HS-5 (cell line): ENCODE measurements at regions not wholly inside any gene's neighbourhood (a gene's known extent, or its start where the extent isn't known, plus 50 kb on each side); places are given as distances from the start of the nearest gene placed in this dataset.

Experiments
- DNase-seq: peaks from one replicate; pipeline ENCODE4 v3.0.0-alpha.2; 2012; ENCODE audit warnings: low read depth

DNA sequence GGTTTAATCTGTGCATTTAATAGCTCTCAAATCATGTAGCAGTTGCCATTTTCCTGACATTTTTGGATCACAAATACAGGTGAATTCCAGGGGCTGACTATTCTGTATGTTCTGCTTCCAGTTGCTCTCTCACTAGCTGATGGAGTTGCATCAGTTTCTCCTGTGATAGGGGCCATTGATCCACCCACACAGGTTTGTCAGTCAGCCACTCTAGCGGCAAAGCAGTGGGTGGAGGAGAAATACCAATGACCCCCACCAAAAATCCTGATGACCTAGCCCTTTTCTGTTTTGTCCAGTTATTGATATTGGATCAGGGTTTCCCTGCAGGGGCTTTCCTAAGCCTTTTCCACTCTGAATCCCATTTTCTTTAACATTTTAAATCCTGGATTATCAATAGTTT lies 72.3 kb upstream of the BTN3A2 start:
- DNase-seq: no peak

DNA sequence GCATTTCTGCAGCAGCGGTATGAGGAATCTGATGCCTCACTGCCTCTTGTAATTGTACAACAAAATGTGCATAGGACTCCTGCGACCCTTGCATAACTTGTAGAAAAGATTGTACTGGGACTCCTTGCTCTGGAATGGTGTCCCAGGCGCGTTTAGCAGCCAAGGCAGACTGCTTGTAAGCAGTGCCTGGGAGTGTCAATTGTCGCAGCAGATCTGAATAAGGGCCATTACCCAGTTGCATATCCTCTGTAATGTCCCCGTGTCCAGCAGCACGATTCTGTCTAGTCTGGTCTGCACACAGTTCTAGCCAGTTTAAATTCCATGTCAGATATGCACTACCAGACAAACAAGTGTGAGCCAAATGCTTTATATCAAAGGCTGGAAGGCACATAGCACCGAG lies 70.7 kb upstream of the BTN3A2 start:
- DNase-seq: no peak

DNA sequence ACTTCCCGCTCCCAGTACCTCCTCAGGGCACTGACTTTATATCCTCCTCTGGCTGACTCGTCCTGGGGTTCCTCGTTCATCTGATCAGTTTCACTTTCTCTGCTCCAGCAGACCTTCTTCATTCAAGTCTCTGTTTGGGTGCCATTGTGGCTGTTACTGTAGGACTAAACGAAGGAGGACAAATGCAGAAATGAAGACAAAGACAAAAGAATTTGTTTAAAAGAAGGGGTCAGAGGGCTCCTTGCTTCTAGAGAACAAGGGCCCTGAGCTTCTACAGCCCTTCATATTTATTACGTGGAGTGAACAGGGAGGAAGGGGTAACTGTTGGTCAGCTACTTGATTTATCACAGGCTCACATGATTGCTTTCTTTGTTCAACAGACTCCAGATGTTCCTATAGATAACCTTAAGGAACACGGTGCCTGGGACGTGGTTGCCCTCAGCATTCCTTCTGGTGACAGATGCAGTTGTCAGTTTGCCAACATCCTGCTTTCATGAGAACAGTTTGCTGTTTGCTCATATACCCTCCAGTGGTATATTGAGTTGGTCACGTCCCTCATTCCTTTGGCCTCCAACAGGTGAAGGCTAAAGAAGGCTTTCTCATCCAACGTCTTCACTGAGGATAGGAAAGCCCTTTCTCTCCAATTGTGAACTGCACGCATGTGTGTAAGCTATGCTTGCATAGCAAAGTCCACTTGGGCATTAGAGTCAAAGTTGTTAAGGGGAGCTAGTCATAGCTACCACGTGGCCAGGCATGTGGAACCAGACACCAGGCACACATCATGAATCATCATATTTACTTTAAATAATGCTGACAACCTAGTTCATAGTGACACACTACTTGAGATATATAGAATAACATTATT lies 69.1 kb upstream of the BTN3A2 start:
- peak; percentile 83 for DNase-seq

DNA sequence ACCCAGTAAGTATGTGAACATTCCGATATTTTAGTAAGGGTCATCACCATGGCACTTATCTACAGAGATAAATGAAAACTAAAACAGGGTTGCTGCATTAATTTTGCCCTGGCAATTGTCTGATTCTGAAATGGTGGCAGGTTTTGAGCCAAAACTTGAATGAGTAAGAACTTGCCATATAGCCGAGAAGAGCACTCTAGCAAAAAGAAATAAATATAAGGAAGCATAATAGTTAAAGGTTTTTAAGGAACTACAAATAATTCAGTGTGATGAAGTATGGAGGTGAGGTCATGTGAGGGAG lies 68.5 kb upstream of the BTN3A2 start:
- DNase-seq: no peak

DNA sequence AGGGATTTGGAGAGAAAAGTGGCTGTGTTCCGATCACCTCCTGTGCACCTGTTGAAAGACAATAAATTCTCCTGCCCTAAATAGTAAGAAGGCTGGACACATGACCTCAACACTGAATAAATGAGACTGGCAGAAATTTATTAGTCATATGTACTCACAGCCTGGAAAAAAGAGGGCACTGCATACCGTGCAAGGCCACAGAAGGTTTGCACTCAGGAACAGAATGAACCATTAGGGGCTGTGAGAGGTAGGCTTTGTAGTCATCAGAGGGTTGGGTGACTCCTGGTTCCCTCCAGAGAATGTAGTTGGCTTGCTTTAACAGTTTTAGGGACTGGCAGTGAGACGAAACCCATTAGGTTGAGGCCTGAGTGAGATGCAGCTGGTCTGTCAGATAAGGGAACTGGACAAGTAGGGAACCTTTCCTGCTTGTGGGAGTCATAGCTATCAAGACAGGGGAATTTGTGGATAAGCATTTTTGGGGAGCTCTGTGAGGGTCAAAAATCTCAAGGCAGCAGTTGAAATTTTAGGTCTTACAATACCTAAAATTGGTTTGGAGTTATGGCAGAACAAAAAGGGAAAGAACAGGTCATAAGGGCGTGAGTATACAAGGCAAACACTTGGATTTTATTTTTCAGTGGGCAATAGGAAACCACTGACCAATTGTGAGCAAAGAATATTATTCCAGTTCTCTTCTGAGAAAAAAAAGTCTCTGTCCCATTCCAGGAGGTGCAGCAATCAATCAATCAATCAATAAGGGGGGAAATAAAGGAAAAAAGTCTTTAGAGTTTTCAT lies 67.9 kb upstream of the BTN3A2 start:
- no peak for DNase-seq

DNA sequence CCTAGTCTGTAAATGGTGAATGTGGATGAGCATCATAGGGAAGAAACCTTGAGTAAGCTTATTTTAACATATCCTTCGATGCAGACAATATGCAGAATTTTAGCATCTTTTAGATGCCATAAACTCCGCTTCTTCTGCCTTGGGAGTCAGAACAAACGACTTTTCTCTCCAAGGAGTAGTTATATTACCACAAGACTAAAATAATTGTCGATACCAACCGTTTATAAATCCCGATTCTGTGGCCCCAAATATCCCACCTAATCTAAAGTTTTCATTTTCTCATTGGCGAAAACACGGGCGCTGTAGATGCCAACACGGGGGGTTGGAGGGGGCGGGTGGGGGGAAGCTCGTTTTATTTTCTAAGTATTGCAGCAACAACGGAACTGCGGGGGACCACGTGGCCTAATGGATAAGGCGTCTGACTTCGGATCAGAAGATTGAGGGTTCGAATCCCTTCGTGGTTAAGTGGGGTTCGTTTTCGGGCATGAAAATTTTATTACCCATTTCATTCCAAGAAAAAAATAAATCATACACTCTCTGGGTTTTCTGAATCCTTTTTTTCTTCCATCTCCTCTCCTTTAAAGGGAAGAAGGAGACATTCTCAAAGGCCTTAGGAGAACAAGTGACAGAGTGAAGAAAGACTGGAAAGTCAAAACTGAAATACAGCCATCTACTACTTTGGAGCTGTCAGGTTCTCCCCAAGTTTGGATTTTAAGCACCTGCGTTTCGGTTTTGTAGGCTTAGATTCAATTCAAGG lies 65.5 kb upstream of the BTN3A2 start:
- DNase-seq: no peak

DNA sequence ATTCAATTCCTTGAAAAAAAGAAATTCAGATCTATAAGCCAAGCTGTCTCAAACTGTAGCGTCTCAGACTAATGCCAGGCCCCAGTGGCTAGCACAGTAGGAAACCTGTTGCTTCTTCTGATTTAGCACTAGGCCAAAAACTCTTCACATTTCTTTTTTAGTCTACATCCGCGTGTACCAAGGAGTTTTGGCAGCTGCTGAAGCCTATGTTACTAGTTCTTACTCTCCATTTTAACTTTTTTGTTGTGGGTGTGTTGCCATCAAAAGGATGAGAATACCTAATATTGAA lies 65.0 kb upstream of the BTN3A2 start:
- DNase-seq: no peak

DNA sequence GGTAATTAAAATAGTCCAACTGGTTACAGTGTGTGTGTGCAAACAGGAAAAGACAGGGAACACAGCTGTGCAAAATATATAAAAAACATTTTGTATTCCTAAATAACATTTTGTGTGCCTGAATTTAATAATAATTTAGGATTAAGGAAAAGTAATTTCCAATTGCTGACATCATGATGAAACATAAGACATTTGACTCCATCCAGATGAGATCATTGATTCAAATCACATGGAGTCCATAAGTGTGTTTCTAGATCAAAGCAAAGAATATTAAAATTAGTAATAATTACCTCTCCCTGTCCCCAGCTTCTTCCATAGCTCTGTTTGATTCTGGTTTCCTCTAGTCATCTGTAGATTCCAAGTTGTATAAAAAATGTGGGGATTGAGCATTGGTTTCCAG lies 64.6 kb upstream of the BTN3A2 start:
- no peak for DNase-seq

DNA sequence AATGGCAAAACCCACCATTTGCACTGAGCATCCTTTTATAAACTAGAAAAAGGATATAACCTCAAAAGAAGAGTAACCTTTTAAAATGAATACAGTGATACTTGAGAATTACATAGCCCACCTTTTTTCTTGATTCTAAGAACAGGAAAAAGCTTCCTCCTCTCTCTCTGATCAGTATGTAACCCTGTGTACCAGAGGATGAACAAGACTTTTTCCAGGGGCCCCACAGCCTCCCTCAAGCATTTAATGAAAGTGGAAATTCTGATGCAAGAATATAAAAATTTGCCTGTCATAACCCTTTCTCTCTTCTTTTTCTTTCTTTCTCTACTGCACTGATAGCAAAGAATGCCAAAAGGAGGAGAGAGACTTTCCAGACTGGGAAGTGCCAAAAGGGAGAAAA lies 64.2 kb upstream of the BTN3A2 start:
- no peak for DNase-seq

DNA sequence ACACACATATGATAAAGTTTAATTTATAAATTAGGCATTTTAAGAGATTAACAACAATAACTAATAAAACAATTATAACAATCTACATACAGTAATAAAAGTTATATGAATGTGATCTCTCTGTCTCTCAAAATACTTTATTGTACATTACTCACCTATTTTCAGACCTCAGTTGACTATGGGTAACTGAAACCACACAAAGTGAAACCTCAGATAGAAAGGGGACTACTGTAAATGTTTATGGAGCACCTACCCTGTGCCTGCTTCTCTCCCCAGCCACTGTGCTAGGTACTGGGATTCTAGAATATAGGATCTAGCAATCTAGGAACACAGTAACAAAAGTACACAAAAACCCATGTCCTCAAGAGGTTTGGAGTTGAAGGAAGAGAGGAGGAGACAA lies 63.4 kb upstream of the BTN3A2 start:
- no peak for DNase-seq

DNA sequence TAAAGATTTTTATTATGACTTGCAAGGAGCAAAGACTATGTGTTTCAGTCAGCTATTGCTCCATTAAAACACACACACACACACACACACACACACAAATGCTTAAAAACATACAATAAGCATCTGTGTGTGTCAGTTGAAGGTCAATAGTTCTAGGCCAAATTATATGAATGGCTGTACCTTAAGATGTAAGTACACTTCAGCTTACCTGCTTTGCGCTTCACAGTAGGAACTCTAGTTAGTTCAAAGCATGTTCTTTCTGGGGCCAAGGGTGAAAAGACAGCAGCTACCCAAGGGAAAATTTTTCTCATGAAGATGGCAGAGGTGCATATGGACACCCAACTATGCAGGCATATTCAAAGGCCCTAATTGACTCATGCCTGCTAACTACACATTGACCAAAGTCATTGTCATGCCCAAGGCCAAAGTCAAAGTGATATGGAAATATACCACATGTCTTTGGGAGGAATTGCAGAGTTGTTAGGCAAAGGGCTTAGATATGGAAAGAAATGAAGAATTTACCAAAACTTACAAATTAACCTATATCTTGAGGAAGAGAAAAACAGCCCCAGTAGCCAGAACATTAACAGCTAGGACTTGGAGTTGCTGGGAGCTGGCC lies 61.9 kb upstream of the BTN3A2 start:
- no peak for DNase-seq

DNA sequence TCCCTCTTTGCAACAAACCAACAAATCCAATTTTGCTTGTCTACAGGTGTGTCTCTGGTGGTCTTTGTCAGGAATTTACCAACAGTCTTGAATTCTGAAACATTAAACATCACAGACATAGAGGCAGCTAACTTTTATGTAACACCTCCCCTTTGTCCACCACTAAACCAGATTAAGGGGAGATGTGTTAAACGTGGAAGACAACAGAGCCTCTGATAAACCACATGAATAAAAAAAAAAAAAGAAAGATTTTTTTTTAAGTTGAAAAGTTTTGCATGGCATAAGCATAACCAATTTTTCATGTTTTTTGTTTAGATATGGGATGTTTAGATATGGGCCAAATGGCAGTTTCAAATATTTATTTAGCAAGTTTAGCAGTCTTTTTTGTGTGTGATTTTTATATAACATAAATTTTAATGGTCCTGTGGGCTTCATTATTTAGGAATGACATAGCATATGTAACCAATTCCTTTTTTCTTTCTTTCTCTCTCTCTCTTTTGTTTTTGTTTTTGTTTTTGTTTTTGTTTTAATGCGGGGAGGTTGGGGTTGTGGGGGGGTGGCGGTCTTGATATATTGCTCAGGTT lies 60.7 kb upstream of the BTN3A2 start:
- DNase-seq: no peak

DNA sequence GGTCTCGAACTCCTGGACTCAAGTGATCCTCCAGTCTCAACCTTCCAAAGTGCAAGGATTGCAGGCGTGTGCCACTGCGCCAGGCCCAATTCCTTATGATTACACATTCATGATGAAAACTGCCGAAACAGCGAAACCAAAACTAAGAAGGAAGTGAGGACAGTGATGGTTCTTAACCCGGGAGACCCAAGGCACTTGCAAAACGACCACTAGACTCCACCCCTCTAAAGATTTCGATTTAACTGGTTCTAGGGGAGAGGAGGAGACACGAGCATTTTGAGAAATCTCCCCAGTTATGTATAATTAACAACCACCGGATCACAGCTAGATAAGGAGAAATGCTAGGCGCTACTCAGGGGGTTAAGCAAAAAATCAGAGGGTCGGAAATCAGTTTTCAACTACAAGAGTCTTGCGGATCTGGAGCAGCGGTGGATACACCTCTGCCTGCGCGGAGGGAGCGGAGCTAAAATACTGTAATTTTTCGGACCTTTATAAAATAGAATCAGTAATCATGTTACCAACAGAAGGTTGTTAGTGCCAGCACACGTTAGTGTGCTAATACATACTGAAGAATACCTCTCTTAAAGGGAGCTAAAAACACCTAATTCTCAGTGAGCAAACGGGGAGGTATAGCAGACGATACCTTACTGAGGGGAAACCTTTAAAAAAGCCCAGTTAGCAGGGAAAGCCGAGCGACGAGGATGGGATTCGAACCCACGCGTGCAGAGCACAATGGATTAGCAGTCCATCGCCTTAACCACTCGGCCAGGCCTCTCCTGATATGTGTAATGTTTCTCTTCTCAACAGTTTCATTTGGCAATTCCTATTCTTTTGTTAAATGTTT lies 60.0 kb upstream of the BTN3A2 start:
- DNase-seq: no peak

DNA sequence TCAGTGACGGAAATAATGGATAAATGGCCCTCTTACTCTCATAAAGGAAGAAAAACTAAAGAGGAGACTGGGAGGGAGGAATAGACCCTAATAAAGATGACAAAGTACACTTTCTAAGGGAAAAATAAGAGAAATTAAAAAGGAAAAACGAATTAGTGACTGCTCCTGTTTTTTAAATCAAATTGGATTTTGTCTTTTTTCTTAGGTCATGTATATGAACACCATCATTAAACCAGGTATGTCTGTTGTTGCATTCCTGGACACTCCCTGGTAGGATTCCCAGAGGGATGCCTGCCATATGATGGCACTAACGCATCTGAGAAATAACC lies 59.4 kb upstream of the BTN3A2 start:
- DNase-seq: no peak

DNA sequence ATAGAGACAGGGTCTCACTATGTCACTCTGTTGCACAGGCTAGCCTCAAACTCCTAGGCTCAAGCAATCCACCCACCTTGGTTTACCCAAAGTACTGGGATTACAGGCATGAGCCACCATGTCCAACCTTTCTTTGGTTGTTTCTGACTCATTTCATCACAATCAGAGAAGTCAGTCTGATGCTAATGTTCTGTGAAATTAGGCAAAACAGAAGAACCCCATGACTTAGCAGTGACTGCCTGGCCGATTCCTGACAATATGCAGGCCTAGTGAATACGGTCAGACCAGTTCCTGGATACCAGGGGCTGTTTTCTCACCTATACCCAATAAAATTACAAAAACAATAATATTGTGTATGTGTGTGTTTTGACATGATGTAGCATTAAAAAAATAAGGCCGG lies 58.8 kb upstream of the BTN3A2 start:
- DNase-seq: no peak

DNA sequence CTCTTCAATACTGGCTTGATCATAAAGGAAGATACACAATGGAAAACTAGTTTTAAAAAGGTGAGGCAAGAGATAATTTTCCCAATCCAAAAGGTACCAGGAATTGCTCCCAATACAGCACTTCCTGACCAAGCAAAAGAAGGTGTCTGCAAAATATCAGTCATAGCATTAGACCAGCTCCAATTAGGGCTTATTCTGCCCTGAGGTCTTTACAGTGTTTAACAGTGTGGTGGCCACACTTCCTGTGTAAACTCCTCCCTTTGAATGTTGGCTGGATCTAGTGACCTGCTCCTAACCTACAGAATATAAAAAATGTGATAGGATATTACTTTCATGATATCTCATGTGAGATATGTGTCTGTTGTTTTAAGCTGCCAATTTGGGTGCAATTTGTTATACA lies 57.1 kb upstream of the BTN3A2 start:
- no peak for DNase-seq

DNA sequence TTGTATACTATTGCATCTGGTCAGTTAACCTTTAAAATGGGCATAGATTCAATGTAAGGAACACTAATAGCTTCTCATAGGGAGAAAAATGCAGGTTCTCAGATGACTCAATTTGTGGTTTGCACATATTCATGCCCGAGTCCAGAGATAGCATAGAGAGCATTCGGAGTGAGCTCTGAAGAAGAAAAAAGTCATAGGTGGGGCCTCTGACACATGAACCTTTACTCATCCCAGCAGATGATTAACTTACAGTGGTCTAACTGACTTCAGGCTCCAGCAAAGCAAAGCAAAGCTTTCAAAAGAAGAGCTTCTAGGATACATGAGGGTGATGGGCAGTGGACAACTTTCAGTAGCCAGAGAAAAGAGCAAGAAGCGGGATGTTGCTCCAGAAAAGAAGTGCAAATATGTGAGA lies 55.3 kb upstream of the BTN3A2 start:
- peak; percentile 82 for DNase-seq

DNA sequence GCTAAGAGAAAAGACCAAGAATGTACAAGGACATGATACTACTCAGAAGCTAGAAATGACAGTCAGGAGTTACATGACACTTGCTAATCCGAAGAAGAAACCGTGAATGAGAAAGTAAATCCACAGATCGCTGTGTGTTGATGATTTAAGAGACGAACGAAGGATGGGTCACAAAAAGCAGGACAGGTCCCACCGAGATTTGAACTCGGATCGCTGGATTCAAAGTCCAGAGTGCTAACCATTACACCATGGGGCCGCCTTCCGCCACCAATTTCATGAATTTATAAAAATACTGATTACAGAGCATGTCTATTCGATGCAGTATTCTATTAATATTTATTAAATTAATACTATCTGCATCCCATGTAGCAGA lies 54.0 kb upstream of the BTN3A2 start:
- DNase-seq: peak; percentile 43

DNA sequence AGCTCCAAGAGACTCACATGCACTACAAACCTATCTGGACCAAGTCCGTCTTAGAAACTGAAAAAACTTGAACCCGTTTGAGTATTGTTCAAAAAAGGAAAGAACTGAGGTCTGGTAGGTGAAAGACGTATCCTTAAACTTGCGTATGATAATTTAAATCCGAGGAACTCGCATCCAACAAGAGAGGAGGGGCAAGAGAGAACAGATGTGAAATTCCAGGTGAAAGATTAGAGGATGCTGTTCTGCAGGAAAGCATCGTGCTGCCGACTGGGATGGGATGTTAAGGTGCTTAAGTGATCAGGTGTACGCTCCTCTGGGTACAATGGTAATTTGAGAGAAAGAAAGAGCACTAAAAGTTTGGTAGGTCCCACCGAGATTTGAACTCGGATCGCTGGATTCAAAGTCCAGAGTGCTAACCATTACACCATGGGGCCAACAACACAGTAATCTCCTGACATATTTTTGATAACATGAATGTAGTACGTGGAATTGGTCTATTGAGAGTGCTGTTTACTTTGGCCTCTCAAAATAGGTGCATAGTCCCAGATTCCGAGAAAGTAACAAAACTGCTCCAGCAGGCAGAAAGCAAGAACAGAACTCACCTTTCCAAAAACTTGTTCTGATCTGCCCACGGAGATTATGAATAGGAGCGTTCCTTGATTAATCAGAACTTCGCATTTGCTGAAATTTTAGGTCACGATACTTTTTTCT lies 53.5 kb upstream of the BTN3A2 start:
- peak; percentile 71 for DNase-seq

DNA sequence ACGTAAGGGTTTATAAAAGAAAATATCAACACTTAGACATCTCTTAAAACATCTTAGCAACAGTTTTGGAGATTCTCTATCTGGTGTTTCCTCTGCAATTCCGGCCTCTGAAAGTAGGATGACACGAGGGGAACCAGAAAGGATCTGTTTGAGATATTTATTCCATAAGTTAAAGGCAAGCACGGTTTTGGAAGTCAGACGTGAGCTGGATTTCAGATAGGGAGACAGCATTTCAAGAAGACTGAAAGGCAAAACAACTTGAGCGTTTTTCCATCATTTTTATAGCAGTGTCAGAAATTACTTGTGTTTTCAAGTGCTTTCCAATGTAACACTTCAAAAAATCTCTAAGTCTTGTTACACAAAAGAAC lies 52.9 kb upstream of the BTN3A2 start:
- no peak for DNase-seq
